ENCODE measurements at regions not wholly inside any gene's neighbourhood (a gene's known extent, or its start where the extent isn't known, plus 50 kb on each side); places are given as distances from the start of the nearest gene placed in this dataset.

DNA sequence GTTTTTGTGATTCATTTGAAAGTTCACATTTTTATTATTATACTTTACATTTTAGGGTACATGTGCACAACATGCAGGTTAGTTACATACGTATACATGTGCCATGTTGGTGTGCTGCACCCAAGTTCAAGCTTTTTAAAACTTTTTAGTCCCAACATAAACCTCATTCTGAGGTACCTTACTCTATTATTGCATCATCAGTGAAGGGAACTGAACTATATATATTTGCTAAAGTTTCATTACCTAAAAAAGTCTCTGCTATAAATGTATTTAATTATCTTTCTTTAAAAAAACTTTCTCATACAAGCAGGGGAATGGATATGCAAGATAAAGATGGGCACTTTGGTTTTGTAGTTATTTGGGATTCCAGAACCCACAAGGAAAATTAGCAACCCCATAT is 931.4 kb upstream of the ADGRL2 start:
- TF ChIP-seq POLR2A (IDR thresholded peaks at IDR 0.05), result no peak
- TF ChIP-seq, protein P1, sequence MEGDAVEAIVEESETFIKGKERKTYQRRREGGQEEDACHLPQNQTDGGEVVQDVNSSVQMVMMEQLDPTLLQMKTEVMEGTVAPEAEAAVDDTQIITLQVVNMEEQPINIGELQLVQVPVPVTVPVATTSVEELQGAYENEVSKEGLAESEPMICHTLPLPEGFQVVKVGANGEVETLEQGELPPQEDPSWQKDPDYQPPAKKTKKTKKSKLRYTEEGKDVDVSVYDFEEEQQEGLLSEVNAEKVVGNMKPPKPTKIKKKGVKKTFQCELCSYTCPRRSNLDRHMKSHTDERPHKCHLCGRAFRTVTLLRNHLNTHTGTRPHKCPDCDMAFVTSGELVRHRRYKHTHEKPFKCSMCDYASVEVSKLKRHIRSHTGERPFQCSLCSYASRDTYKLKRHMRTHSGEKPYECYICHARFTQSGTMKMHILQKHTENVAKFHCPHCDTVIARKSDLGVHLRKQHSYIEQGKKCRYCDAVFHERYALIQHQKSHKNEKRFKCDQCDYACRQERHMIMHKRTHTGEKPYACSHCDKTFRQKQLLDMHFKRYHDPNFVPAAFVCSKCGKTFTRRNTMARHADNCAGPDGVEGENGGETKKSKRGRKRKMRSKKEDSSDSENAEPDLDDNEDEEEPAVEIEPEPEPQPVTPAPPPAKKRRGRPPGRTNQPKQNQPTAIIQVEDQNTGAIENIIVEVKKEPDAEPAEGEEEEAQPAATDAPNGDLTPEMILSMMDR (IDR thresholded peaks at IDR 0.05 in 8 of 11, conservative IDR thresholded peaks at IDR 0.05 in 3 of 11), result no peak
- no peak for TF ChIP-seq POLR2AphosphoS5 (IDR thresholded peaks at IDR 0.05)
- H3K4me1 ChIP-seq, result no peaks in the 10 kb centered on the region
- H3K9me3 ChIP-seq, result peaks cover 0 to 5% (median 0%) of the 10 kb centered on the region in 8 donors
- H3K36me3 ChIP-seq, result no peaks in the 10 kb centered on the region
- 74 to 97% (median 80%) methylated on average over 1 of the region's 1 CpG for WGBS, 5 donors
- DNase-seq, result no peak
- H3K27ac ChIP-seq, result no peak overlapping the region
- H3K4me3 ChIP-seq, result no peak overlapping the region
- no peaks in the 10 kb centered on the region for H3K27me3 ChIP-seq (replicated peaks in 1 of 7)
- intact Hi-C loops (cut with DNase I; ENCODE audit: low total_unique reads), result no loop called here

DNA sequence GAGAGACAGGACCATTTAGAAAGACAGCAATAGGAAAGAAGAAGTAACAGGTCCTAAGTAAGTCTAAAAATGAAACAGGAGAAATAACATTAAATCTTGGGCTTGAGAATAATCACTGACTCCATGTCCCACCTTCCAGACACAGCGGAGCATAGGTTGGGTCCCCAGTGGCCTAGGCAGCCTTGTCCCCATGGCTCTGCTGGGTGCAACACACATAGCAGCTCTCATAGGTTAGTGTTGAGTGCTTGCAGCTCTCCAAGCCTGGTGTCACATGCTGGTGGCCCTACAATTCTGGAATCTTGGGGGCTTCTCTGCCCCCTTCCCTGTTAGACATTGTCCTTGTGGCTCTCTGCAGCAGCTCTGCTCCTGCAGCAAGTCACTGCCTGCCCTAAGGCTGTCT is 952.8 kb upstream of the ADGRL2 start:
- Histone ChIP-seq H3K27ac (no peak overlapping the region), H3K36me3 (no peaks in the 10 kb centered on the region), H3K9me3 (peaks cover 0 to 7% (median 0%) of the 10 kb centered on the region in 8 donors), H3K27me3 (replicated peaks in 1 of 7) (no peaks in the 10 kb centered on the region), H3K4me3 (no peak overlapping the region), H3K4me1 (no peaks in the 10 kb centered on the region)
- intact Hi-C loops (cut with DNase I; ENCODE audit: low total_unique reads), result no loop called here
- TF ChIP-seq POLR2AphosphoS5 (IDR thresholded peaks at IDR 0.05), result no peak
- TF ChIP-seq POLR2A (IDR thresholded peaks at IDR 0.05), result no peak
- TF ChIP-seq, protein P1 (IDR thresholded peaks at IDR 0.05 in 8 of 11, conservative IDR thresholded peaks at IDR 0.05 in 3 of 11), result no peak
- DNase-seq, result no peak
- 80 to 95% (median 89%) methylated on average over 1 of the region's 1 CpG for WGBS, 5 donors

DNA sequence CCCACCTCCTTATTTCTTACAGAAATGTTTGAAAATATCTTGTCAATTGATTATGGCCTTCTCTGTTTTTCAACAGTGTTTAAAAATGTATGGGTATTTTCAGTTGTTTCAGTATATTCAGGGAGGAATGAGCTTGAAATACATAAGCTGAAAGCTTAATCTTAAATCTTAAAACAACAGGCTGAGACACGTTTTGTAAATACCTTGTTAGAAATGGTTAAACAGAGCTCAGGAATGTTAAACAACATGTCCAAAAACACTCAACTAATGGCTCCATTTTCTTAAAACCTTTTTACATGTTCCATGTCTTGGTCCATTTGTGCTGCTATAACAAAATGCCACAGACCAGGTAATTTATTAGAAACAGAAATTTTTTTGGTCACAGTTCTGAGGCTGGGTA is 953.8 kb upstream of the ADGRL2 start:
- no peaks in the 10 kb centered on the region for H3K4me1 ChIP-seq
- no peaks in the 10 kb centered on the region for H3K27me3 ChIP-seq (replicated peaks in 1 of 7)
- H3K36me3 ChIP-seq, result no peaks in the 10 kb centered on the region
- TF ChIP-seq POLR2A (IDR thresholded peaks at IDR 0.05) (no peak), POLR2AphosphoS5 (IDR thresholded peaks at IDR 0.05) (no peak)
- TF ChIP-seq, protein P1 (IDR thresholded peaks at IDR 0.05 in 8 of 11, conservative IDR thresholded peaks at IDR 0.05 in 3 of 11), result no peak
- intact Hi-C loops (cut with DNase I; ENCODE audit: low total_unique reads), result no loop called here
- 50 to 74% (median 60%) methylated on average over 1 of the region's 1 CpG for WGBS, 5 donors
- no peak overlapping the region for H3K4me3 ChIP-seq
- peaks cover 0 to 7% (median 1%) of the 10 kb centered on the region in 8 donors for H3K9me3 ChIP-seq
- no peak overlapping the region for H3K27ac ChIP-seq
- no peak for DNase-seq

DNA sequence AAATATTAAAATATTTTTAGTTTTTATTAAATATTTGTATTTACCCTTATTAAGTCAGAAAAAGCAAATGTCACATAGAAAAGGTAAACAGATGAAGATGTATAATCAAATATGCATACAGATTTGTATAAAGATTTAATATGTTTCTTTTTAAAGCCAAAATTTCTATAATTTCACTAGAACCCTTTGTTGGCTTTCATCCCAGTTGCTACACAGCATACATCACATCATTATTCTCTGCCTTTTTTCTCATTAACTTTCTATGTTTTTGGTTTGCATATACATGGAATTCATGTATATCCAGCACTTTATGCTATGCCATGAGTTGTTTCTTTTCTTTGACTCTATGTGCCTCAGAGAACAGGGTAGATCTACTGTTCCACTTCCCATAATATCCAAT is 957.9 kb upstream of the ADGRL2 start:
- peaks cover 0 to 21% (median 8%) of the 10 kb centered on the region in 8 donors for H3K9me3 ChIP-seq
- no peak for DNase-seq
- H3K27me3 ChIP-seq (replicated peaks in 1 of 7), result no peaks in the 10 kb centered on the region
- H3K4me3 ChIP-seq, result no peak overlapping the region
- H3K27ac ChIP-seq, result no peak overlapping the region
- no peaks in the 10 kb centered on the region for H3K36me3 ChIP-seq
- no peaks in the 10 kb centered on the region for H3K4me1 ChIP-seq
- TF ChIP-seq, protein P1 (IDR thresholded peaks at IDR 0.05 in 8 of 11, conservative IDR thresholded peaks at IDR 0.05 in 3 of 11), result no peak
- TF ChIP-seq POLR2A (IDR thresholded peaks at IDR 0.05) (no peak), POLR2AphosphoS5 (IDR thresholded peaks at IDR 0.05) (no peak)
- intact Hi-C loops (cut with DNase I; ENCODE audit: low total_unique reads), result no loop called here
